GM21786 (cell line): ENCODE measurements at regions not wholly inside any gene's neighbourhood (a gene's known extent, or its start where the extent isn't known, plus 50 kb on each side); places are given as distances from the start of the nearest gene placed in this dataset.
"Not testable (repeated sequence)": the region's sequence is repeated elsewhere in the genome, so short reads cannot be mapped to it uniquely, and the experiment has no call there.

Experiments used
- ATAC-seq: cut with Tn5 transposase; IDR thresholded peaks from one replicate; pipeline ENCODE4 v1.9.1; 2021; ENCODE audit not compliant: unreplicated experiment

GRCh38 chr9:7626571-7627029, 173.0 kb downstream of the DMAC1 start:
- not testable (repeated sequence) for ATAC-seq

DNA sequence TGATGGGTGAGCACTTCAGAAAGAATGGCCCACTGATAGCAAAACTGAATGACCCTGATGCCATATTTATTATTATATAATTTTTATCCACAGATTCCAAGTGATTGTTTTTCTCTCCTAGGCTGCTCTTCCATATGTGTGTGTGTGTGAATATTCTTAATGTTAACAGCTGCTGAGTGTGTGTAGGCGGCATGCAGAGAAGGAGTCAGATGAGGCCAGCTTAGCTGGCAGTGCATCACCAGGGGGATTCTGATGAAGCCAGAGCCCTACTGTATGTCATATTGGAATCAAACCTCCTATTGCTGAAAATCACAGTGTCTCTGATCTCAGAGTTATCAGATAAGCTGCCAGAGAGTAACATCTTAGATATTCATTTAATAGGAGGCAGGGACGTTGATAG, 177.1 kb downstream of the DMAC1 start:
- ATAC-seq: no peak

DNA sequence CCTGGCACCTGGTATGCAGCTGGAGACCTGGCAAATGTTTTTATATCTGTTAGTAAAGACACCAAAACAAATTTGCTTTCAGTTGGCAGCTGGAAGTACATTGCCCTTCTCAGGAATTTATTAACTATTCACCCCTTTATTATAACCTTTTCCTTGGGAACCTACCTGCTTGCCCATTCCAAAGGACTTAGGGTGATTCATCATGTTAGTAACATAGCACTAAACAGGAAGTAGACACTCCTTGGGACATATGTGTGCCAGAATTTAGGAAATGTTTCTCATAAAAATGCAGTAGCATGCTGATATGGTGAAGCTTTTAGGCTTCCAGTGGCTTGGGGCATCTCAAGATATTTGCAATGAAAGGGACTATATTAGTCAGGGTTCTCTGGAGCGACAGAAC, 184.2 kb downstream of the DMAC1 start:
- no peak for ATAC-seq

GRCh38 chr9:7613931-7614330, 185.6 kb downstream of the DMAC1 start:
- no peak for ATAC-seq

DNA sequence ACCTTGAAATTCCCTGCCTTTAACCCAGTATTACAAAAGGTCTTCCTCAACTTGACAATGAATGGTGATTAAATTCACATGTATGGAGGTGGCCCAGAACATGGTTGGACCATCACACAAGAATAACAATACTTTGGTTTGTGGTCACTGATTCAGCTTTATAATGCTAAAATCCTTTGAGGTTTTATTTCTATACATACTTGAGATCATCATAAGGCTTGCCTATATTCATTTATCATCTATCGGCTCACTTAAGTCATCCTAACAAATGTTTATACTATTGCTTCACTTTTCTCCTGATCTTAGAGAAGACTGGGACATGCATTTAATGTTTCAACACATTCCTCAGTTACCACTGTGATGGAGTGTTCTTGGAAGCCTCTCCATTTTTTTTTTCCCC, 191.3 kb downstream of the DMAC1 start:
- no peak for ATAC-seq

DNA sequence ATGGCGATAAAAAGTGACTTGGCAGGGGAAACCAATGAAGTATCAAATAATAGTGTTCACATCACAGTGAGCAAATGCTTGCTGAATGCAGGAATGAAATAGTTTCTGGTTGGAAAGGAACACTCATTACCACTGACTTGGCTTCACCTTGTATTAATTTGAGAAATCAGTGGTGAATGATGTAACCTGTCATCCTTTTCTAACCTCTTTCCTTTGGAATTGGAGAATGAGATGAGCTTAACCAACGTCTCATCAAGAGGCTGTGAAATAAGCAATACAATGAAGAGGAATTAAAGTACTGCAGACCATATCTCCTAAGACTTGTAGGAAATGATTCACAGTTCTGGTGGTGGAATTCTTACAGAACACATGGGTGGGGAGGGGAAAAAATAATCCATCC, 192.2 kb downstream of the DMAC1 start:
- no peak for ATAC-seq

GRCh38 chr9:7606591-7606990, 193.0 kb downstream of the DMAC1 start:
- ATAC-seq: no peak

GRCh38 chr9:7601739-7602138, 197.8 kb downstream of the DMAC1 start:
- no peak for ATAC-seq

DNA sequence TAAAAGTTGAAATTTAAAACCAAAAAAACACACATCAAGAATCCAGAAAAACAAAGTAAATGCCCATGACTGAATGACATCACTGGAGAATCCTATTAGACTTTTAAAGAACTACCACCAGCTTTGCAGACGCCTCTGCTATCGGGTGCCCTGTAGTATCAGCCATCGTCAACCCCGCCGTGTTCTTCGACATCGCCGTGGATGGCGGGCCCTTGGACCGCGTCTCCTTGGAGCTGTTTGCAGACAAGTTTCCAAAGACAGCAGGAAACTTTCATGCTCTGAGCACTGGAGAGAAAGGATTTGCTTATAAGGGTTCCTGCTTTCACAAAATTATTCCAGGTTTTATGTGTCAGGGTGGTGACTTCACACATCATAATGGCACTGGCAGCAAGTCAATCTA, 201.9 kb downstream of the DMAC1 start:
- no peak for ATAC-seq

- no peak for ATAC-seq
Measured at GRCh38 chr9:7592321-7593316, 207.0 kb downstream of the DMAC1 start.

DNA sequence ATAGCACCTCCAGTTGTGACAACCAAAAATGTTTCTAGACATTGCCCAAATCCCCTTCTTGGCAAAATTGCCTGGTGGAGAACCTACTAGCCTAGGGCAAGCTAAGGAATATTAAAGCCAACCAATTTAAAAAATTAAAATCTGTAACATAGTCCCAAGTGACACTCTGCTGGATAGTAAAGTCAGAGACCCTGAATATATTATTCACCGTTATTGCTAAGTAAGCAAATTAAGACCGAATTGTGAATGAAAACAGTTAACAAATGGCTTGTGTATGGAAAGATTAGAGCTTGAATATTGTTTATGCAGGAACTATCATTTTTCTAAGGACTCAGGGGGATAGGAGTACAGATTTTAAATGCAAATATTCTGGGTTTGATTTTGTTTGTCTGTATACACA, 208.1 kb downstream of the DMAC1 start:
- ATAC-seq: no peak

DNA sequence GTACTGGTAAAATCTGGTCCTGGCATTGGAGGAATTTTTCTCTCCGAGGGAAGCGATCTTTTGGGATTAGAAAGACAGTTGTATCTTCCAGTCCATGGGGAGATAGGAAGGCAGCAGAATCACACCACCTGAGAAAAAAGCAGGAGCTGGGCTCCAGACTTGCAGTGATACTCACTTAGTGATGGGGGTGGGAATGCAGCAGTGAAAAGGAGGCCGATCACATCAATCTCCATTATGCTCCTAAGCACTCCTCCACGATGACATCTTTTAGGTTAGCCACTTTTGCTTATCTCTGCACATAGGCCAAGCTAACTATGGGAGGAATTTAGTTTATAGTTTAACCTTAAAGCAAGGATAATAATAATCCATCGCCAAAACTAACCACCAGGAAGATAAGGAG, 219.0 kb downstream of the DMAC1 start:
- ATAC-seq: no peak

DNA sequence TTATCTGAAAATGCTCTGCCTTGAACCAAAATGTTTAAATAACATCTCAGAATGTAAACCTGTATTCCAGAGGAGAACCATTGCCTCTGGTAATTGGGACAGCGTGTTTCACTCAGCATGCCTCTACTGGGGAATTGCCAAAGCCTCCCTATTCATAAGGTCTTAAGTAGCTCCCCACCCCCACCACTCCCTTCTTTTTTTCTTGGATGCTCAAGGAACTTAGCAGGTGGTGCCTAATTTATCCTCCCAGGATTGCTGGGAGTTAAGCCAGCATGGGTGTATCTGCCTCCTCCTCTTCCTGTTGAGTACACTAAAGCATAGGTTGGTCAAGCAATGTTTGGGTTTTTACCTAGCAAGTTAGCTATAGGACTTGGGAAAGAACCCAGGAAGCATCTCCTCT, 220.2 kb downstream of the DMAC1 start:
- no peak for ATAC-seq

DNA sequence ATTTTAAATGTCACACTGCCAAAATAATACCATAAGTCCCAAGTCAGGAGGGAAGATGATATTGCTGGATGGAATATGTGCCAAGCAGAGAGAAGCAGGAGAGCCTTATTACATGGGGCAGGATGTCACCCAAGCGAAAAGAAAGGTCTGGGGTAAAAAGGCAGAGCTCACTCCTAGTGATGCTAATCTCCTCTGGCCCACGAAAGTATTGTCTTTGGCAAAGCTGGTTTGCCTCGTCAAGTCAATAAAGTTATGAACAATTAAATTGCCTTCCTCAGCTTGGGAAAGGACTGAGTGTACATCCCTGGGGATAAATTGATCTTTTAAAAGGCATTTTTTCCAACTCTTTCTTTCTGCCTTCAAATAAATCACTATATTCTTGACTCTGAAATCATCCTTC, 220.6 kb downstream of the DMAC1 start:
- ATAC-seq: no peak

- peak; percentile 89 for ATAC-seq
Measured at GRCh38 chr9:7570107-7570720, 229.4 kb downstream of the DMAC1 start.

- no peak for ATAC-seq
Measured at GRCh38 chr9:7567687-7568086, 231.9 kb downstream of the DMAC1 start.

DNA sequence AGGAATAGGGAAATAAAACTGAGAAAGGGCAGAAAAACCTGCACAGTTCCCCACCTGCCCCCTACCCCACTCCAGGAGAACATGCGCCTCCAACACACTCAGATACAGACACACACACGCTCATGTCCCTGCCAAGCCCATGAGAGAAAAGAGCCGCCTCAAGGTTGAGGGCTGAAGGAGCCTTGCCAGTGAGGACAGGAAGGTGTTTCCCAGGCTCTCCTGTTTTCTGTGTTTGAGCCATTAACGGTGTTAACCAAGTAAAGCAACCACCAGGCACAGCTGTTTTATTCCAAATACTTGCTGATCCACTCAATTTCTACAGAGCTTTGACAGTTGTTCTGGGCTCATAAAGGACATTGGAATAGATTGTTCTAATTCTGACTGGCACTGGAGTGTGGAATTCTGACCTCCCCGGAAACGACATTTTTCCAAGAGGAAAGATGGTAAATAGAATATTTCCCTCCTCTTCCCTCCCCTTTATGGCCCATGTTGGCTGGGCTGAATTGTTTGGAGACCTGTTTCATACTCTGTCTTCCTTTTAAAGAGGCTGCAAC, 238.0 kb downstream of the DMAC1 start:
- ATAC-seq: no peak

DNA sequence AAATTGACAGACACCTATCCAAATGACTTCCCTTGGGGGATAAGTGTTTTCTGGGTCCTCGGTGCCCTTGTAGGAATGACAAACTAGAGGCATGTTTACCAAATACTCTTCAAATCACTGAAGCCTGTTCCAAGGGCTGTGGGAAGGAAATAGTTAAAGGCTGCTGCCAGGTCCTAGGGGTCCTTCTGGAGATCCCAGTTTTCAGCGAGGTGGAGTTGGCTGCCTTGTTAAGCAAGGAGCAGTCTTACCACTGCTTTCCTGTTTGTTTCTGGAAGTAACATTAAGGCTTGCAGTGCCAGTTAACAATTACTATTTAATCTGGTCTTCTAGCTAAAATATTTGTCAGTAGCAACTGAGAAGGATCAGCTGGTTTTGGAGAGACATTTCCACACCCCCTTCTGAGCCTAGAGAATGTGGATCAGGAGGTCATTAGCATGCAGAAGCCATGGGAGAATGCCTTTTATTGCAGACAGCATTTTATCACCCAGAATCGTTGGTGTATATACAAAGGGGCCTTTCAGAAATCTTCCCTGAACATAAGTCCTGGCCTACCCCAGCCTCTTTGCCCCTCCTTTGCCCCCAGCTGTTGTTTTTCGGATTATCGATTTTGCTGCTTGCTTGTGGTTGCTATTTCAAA, 238.8 kb downstream of the DMAC1 start:
- ATAC-seq: no peak

GRCh38 chr9:7554699-7555098, 244.9 kb downstream of the DMAC1 start:
- no peak for ATAC-seq

GRCh38 chr9:7552706-7553105, 246.9 kb downstream of the DMAC1 start:
- not testable (repeated sequence) for ATAC-seq

DNA sequence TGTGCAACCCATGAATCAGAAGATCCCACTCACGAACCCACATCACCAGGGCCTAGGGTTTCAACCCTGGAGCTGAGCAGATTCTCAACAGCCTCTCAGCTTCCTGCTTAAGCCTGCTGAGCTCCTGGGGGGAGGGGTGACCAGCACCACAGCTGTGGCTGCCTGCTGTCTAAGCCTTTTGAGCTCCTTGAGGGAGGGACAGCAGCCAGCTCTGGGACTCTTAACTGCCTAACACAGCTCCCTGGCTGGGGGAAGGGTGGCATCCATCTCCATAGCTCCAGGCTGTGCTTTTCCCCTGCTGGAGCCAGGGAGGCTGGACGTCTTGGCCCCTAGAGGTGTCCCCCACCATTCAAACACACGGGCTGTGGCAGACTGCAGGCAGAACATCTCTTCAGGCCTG, 250.3 kb downstream of the DMAC1 start:
- ATAC-seq: no peak
